Lung (tissue), 11 donors: ENCODE measurements at regions not wholly inside any gene's neighbourhood (a gene's known extent, or its start where the extent isn't known, plus 50 kb on each side); places are given as distances from the start of the nearest gene placed in this dataset.

Source experiments
- ATAC-seq: fragments of 200-7000 bp; cut with Tn5 transposase; one replicate; pipeline ENCODE4 v1.9.1; 2020; ENCODE audit warnings: moderate number of reproducible peaks; ENCODE audit not compliant: insufficient read depth, low FRiP score
- DNase-seq, 3 donors: peaks; one replicate each; pipeline ENCODE4 v3.0.0-alpha.2; 2013 to 2017
- H3K27ac ChIP-seq, 2 donors: one replicate each; pipeline ENCODE4 v1.5.1; 2013; ENCODE audit warnings: mild to moderate bottlenecking in 2 of 2, moderate library complexity in 2 of 2, control low read depth in 1 of 2, inconsistent platforms in 1 of 2, low read depth in 1 of 2, low read length in 1 of 2
- H3K27me3 ChIP-seq, 3 donors: one replicate each; pipeline ENCODE4 v1.5.1; 2013; ENCODE audit warnings: low read length in 2 of 3; ENCODE audit not compliant: control insufficient read depth in 3 of 3, insufficient read depth in 3 of 3
- H3K36me3 ChIP-seq, 4 donors: one replicate each; pipeline ENCODE4 v1.5.1; 2013; ENCODE audit warnings: low read length in 4 of 4, mild to moderate bottlenecking in 1 of 4, moderate library complexity in 1 of 4; ENCODE audit not compliant: control insufficient read depth in 4 of 4, insufficient read depth in 4 of 4
- H3K4me1 ChIP-seq, 5 donors: one replicate each; pipeline ENCODE4 v1.5.1; 2013; ENCODE audit warnings: low read length in 5 of 5, mild to moderate bottlenecking in 2 of 5, moderate library complexity in 1 of 5; ENCODE audit not compliant: control insufficient read depth in 5 of 5, insufficient read depth in 5 of 5
- H3K4me3 ChIP-seq: one replicate; pipeline ENCODE4 v1.5.1; 2013; ENCODE audit warnings: mild to moderate bottlenecking, control low read depth, moderate library complexity
- H3K9ac ChIP-seq, 2 donors: one replicate each; pipeline ENCODE4 v1.5.1; 2013; ENCODE audit warnings: low read length in 2 of 2, control low read depth in 1 of 2; ENCODE audit not compliant: insufficient read depth in 1 of 2
- H3K9me3 ChIP-seq, 4 donors: one replicate each; pipeline ENCODE4 v1.5.1; 2013; ENCODE audit warnings: low read length in 3 of 4, mild to moderate bottlenecking in 1 of 4, moderate library complexity in 1 of 4; ENCODE audit not compliant: control insufficient read depth in 4 of 4, insufficient read depth in 3 of 4
- WGBS, 2 donors: extraction: QIAGEN DNeasy Blood & Tissue Kit; methylation state at CpG; one replicate each; pipeline ENCODE4 v1.1.7; 2013; 5-methylcytosine and 5-hydroxymethylcytosine counted together
- TF ChIP-seq, protein P1 (sequence below): IDR thresholded peaks from 2 replicates; pipeline ENCODE4 v1.5.1; 2012; ENCODE audit warnings: mild to moderate bottlenecking; ENCODE audit errors: control extremely low read depth, extremely low read depth
- donor health status: control.
- donor health status: control.
- donor health status: Bipolar disorder and iron deficiency.
- donor health status: healthy.
- donor health status: DM: yes; HTN: yes; CAD: no.

- Histone ChIP-seq H3K27ac (no peak overlapping the region), H3K9ac (no peak overlapping the region), H3K4me3 (no peak overlapping the region), H3K36me3 (no peaks in the 10 kb centered on the region), H3K4me1 (peaks cover 0 to 8% (median 0%) of the 10 kb centered on the region in 5 donors), H3K27me3 (no peaks in the 10 kb centered on the region), H3K9me3 (no peaks in the 10 kb centered on the region)
- ATAC-seq (no peak), DNase-seq (no peak)
- TF ChIP-seq, protein P1, sequence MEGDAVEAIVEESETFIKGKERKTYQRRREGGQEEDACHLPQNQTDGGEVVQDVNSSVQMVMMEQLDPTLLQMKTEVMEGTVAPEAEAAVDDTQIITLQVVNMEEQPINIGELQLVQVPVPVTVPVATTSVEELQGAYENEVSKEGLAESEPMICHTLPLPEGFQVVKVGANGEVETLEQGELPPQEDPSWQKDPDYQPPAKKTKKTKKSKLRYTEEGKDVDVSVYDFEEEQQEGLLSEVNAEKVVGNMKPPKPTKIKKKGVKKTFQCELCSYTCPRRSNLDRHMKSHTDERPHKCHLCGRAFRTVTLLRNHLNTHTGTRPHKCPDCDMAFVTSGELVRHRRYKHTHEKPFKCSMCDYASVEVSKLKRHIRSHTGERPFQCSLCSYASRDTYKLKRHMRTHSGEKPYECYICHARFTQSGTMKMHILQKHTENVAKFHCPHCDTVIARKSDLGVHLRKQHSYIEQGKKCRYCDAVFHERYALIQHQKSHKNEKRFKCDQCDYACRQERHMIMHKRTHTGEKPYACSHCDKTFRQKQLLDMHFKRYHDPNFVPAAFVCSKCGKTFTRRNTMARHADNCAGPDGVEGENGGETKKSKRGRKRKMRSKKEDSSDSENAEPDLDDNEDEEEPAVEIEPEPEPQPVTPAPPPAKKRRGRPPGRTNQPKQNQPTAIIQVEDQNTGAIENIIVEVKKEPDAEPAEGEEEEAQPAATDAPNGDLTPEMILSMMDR = no peak
- WGBS, 2 donors = 74 to 84% methylated on average over 1 of the region's 1 CpG
Measured at GRCh38 chr16:65254144-65254543, 132.3 kb upstream of the CDH11 start.

DNA sequence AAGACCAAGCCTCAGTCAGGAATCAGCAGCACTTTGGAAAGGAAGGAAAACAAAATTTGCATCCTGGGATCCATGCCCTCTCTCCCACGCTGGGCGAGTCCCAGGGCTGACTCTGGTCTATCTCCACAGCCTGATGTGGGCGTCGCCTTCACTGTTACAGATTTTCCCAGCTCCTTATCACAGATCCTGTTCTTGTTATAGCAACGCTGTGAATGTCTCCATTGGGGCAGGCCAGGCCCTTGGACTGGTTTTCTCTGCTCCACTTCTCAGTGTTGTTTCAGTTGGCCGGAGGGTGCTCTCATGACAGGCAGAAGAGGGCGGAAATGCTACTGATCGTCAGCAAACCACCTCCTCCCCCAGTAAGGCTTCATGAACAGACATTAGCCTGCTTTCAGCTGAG lies 127.9 kb upstream of the CDH11 start:
- ATAC-seq (peak; percentile 71), DNase-seq (peak; percentile 13 to 43 (median 17))
- H3K36me3 ChIP-seq = no peaks in the 10 kb centered on the region
- H3K9ac ChIP-seq = no peak overlapping the region
- H3K4me1 ChIP-seq = peaks cover 0 to 8% (median 0%) of the 10 kb centered on the region in 5 donors
- no peaks in the 10 kb centered on the region for H3K27me3 ChIP-seq
- H3K27ac ChIP-seq = peak overlapping the region; percentile 20 to 72
- TF ChIP-seq, protein P1 = no peak
- no peaks in the 10 kb centered on the region for H3K9me3 ChIP-seq
- WGBS, 2 donors = 45 to 66% methylated on average over 8 of the region's 8 CpGs
- H3K4me3 ChIP-seq = no peak overlapping the region

DNA sequence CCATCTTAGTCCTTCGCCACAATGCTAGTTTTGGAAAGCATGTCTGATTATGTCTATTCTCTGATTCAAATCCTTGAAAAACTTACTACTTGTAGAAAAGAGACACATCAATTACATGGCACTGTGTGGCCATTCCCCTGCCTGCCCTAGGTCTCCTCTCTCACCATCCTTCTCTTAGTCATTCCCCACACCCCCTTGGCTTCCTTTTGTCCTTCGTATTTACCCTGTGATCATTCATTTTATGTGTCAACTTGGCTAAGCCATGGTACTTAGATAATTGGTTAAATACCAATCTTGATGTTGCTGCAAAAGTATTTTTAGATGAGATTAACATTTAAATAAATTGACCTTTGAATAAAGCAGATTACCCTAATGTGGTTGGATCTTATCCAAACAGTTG lies 122.9 kb upstream of the CDH11 start:
- TF ChIP-seq, protein P1 = no peak
- 58 to 68% methylated on average over 2 of the region's 2 CpGs for WGBS, 2 donors

More for the DNA sequence above, 122.9 kb upstream of the CDH11 start:
- ATAC-seq (no peak), DNase-seq (no peak)
- Histone ChIP-seq H3K27me3 (no peaks in the 10 kb centered on the region), H3K36me3 (no peaks in the 10 kb centered on the region), H3K9me3 (no peaks in the 10 kb centered on the region), H3K4me1 (peaks cover 0 to 3% (median 0%) of the 10 kb centered on the region in 5 donors), H3K9ac (no peak overlapping the region), H3K4me3 (no peak overlapping the region), H3K27ac (no peak overlapping the region)
